HL-60 (cell line): ENCODE measurements at regions not wholly inside any gene's neighbourhood (a gene's known extent, or its start where the extent isn't known, plus 50 kb on each side); places are given as distances from the start of the nearest gene placed in this dataset.

ENCODE experiments used
- DNase-seq, 2 experiments: peaks; one replicate each; pipeline ENCODE4 v3.0.0-alpha.2; 2010 to 2020; ENCODE audit warnings: low read depth in 1 of 2, low spot score in 1 of 2
- H3K27ac ChIP-seq: fragments of 250-450 bp; sonication (Bioruptor Pico); replicated peaks from 2 replicates; pipeline ENCODE4 v1.5.1; 2020; ENCODE audit warnings: mild to moderate bottlenecking, moderate library complexity
- H3K27me3 ChIP-seq: fragments of 250-450 bp; sonication (Bioruptor Pico); 2 replicates; pipeline ENCODE4 v1.5.1; 2021; ENCODE audit warnings: mild to moderate bottlenecking, moderate library complexity; ENCODE audit not compliant: insufficient read depth, poor library complexity, severe bottlenecking
- H3K4me3 ChIP-seq: replicated peaks from 2 replicates; pipeline ENCODE4 v1.5.1; 2011; ENCODE audit warnings: mild to moderate bottlenecking, control low read depth, low read length; ENCODE audit not compliant: insufficient read depth
- GABPA ChIP-seq: IDR thresholded peaks from 2 replicates; pipeline ENCODE4 v1.6.1; 2012; ENCODE audit warnings: low read depth
- POLR2AphosphoS5 ChIP-seq: IDR thresholded peaks from 2 replicates; pipeline ENCODE4 v1.6.1; 2012; ENCODE audit warnings: low read depth
- SPI1 ChIP-seq: IDR thresholded peaks from 2 replicates; pipeline ENCODE4 v1.6.1; 2012; ENCODE audit warnings: low read depth, mild to moderate bottlenecking, borderline replicate concordance
- TF ChIP-seq, protein P1 (sequence below): IDR thresholded peaks from 2 replicates; pipeline ENCODE4 v1.6.1; 2012; ENCODE audit warnings: low read depth; ENCODE audit not compliant: insufficient replicate concordance
- TF ChIP-seq, protein P2 (sequence below): IDR thresholded peaks from one replicate; pipeline ENCODE4 v1.5.1; 2011; ENCODE audit warnings: low read length, control low read depth, inconsistent platforms; ENCODE audit not compliant: insufficient read depth

DNA sequence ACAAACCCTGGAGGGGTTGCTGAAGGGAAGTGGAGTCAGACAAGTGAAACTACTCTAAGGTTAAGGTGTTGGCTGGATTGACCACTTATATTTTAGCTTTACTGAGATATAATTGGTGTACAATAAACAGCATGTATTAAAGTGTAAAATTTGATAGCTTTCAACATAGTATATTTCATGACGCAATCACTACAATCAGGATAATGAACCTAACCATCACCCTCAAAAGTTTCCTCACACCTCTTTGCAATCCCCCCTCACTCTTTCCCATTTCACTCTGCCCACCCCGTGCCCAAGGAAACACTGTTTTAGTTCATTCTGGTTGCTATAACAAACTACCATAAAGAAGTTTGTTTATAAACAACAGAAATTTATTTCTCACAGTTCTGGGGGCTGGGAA, 508.0 kb downstream of the FGF9 start:
- Histone ChIP-seq H3K27ac (no peak overlapping the region), H3K4me3 (no peak overlapping the region), H3K27me3 (no peaks in the 10 kb centered on the region)
- TF ChIP-seq POLR2AphosphoS5, result no peak
- TF ChIP-seq GABPA, result no peak
- no peak for DNase-seq

DNA sequence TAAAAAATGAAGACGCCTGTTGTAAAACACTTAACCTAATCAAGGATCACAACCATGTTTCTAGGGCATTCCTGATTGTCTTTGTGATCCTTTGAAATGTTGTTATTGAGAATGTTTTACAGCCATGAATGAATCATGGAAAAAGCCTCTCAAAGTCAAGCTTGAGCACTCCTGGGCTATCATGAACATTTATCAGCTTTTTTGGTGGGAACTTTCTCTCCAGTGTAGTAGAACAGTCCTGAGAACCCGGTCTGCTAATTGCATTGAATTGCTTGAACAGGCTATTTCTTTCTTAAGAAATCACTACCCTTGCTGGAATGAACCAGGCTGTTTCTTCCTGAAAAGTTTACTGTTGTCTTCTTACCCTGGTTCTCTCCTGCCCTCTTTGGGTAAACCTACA, 516.5 kb downstream of the FGF9 start:
- no peak for DNase-seq

DNA sequence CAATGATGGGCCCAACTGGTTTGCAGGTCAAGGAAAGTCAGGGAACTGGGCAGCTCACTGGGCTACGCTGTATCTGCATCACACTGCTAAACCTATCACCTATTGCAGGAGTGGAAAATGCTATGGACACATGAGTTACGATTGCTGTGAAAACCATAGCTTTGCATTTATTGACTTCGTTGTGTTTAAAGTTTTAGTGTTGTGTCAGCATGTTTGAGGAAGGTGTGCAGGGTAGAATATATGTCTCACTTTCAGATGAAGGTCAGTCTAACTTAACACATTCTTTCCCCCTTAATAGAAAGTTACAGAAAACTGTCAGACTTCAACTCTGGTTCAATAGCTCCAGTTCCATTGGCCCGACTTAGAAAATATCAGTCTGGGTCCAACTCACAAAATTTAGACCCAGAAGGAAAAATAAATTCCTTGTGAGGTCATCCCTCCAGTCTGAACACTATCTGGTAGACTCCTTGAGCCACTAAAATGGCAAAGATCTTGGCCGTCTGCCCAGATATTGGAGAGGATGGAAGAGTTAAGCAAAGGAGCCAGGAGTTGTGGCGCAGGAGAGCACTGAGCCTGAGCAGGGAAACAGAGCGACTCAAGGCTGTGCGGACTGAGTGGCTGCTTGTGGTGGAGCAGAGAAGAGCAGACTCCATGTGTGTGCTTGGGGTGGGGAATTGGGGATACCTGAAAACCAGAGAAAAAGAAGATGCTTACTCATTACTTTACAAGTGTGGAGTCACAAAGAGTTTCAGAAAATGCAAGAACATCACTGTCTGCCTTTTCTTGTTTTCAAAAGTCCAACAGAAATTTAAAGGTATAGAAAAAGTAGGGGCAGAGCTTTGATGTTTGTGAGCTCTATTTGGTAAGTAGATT, 518.5 kb downstream of the FGF9 start:
- Histone ChIP-seq H3K27me3 (no peaks in the 10 kb centered on the region), H3K4me3 (no peak overlapping the region), H3K27ac (no peak overlapping the region)
- DNase-seq, result no peak
- TF ChIP-seq SPI1, result no peak
- TF ChIP-seq, protein P1, sequence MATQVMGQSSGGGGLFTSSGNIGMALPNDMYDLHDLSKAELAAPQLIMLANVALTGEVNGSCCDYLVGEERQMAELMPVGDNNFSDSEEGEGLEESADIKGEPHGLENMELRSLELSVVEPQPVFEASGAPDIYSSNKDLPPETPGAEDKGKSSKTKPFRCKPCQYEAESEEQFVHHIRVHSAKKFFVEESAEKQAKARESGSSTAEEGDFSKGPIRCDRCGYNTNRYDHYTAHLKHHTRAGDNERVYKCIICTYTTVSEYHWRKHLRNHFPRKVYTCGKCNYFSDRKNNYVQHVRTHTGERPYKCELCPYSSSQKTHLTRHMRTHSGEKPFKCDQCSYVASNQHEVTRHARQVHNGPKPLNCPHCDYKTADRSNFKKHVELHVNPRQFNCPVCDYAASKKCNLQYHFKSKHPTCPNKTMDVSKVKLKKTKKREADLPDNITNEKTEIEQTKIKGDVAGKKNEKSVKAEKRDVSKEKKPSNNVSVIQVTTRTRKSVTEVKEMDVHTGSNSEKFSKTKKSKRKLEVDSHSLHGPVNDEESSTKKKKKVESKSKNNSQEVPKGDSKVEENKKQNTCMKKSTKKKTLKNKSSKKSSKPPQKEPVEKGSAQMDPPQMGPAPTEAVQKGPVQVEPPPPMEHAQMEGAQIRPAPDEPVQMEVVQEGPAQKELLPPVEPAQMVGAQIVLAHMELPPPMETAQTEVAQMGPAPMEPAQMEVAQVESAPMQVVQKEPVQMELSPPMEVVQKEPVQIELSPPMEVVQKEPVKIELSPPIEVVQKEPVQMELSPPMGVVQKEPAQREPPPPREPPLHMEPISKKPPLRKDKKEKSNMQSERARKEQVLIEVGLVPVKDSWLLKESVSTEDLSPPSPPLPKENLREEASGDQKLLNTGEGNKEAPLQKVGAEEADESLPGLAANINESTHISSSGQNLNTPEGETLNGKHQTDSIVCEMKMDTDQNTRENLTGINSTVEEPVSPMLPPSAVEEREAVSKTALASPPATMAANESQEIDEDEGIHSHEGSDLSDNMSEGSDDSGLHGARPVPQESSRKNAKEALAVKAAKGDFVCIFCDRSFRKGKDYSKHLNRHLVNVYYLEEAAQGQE, result no peak

More for the DNA sequence above, 516.5 kb downstream of the FGF9 start:
- TF ChIP-seq GABPA, result no peak
- TF ChIP-seq, protein P2, sequence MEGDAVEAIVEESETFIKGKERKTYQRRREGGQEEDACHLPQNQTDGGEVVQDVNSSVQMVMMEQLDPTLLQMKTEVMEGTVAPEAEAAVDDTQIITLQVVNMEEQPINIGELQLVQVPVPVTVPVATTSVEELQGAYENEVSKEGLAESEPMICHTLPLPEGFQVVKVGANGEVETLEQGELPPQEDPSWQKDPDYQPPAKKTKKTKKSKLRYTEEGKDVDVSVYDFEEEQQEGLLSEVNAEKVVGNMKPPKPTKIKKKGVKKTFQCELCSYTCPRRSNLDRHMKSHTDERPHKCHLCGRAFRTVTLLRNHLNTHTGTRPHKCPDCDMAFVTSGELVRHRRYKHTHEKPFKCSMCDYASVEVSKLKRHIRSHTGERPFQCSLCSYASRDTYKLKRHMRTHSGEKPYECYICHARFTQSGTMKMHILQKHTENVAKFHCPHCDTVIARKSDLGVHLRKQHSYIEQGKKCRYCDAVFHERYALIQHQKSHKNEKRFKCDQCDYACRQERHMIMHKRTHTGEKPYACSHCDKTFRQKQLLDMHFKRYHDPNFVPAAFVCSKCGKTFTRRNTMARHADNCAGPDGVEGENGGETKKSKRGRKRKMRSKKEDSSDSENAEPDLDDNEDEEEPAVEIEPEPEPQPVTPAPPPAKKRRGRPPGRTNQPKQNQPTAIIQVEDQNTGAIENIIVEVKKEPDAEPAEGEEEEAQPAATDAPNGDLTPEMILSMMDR, result no peak
- H3K27ac ChIP-seq, result no peak overlapping the region
- no peak overlapping the region for H3K4me3 ChIP-seq
- H3K27me3 ChIP-seq, result no peaks in the 10 kb centered on the region

DNA sequence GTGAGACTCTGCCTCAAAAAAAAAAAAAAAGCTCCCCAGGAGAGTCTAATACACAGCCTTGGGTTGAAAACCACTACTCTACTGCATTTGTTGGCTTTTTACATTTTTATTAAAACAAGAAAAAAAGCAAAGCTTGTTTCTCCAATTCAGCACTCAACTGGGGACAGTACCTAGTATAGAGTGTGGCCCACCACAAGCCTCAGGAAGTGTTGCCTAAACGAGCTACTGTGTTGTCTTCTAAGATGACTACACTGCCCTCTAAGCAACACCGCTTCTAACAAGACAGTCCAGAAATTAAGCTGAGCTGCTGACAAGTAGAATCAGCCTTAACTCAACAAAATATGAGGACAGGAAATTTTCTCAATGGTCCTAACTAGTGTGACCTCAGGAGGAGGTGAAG, 522.2 kb downstream of the FGF9 start:
- no peak for TF ChIP-seq SPI1
- TF ChIP-seq, protein P1, result peak; percentile 61
- no peak overlapping the region for H3K27ac ChIP-seq
- H3K4me3 ChIP-seq, result no peak overlapping the region
- no peaks in the 10 kb centered on the region for H3K27me3 ChIP-seq
- no peak for DNase-seq

DNA sequence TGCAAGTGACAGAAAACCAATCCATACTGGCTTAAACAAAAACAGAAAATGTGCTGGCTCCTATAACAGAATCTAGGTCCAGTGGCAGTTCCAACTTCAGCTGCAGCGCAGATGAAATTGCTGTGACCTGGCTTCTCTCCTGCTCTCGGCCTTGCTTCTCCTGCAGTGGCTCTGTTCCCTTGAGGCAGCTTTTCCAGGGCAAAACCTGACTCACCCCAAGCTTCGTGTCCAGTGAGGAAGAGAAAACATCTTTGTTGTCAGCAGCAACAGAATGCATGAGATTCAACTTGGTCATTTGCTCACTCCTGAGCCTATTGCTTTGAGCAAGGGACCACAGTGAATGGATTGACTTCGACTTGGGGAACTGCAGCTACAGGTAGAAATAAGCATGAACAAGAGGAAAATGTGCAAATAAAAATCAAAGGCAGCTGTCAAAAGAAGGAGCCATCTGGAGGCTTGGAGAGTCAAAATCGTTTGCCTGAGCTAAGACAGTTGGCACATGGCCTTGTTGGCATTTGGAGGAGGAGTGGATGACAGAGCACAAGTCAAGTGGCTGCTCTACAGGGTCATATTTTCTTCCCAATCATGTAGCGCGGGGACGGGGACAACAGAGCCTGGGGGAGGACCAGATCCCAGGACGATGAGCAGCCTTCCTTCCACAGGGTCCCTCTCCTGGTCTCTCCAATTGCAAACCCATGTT, 523.4 kb downstream of the FGF9 start:
- no peak for TF ChIP-seq POLR2AphosphoS5
- no peak for TF ChIP-seq SPI1
- TF ChIP-seq, protein P1, result no peak
- no peak for TF ChIP-seq GABPA
- TF ChIP-seq, protein P2, result no peak
- Histone ChIP-seq H3K4me3 (no peak overlapping the region), H3K27ac (no peak overlapping the region), H3K27me3 (no peaks in the 10 kb centered on the region)
- DNase-seq, result no peak
